Right atrium auricular region (tissue), 2 donors: ENCODE measurements at regions not wholly inside any gene's neighbourhood (a gene's known extent, or its start where the extent isn't known, plus 50 kb on each side); places are given as distances from the start of the nearest gene placed in this dataset.

Experiments
- DNase-seq: peaks from one replicate; pipeline ENCODE4 v3.0.0-alpha.2; 2019; ENCODE audit warnings: low spot score
- H3K27ac ChIP-seq, 2 donors: fragments of 200-600 bp; sonication (generic); 1 replicate in 1 of 2; 2 replicates in 1 of 2; pipeline ENCODE4 v1.5.1; 2016 to 2019
- H3K27me3 ChIP-seq, 2 donors: fragments of 200-600 bp; sonication (generic); one replicate each; pipeline versions ENCODE4 v1.5.1 to v1.6.0; 2017 to 2019
- H3K36me3 ChIP-seq: fragments of 200-600 bp; sonication (generic); one replicate; pipeline ENCODE4 v1.5.1; 2016
- H3K4me1 ChIP-seq, 2 donors: fragments of 200-600 bp; sonication (generic); one replicate each; pipeline versions ENCODE4 v1.5.1 to v1.6.0; 2017 to 2019
- H3K4me3 ChIP-seq, 2 donors: fragments of 200-600 bp; sonication (generic); 1 replicate in 1 of 2; 2 replicates in 1 of 2; pipeline ENCODE4 v1.5.1; 2017 to 2019; ENCODE audit warnings: mild to moderate bottlenecking in 1 of 2, moderate library complexity in 1 of 2
- H3K9me3 ChIP-seq, 2 donors: fragments of 200-600 bp; sonication (generic); one replicate each; pipeline ENCODE4 v1.5.1; 2019
- TF ChIP-seq, protein P1 (sequence below), 2 donors: fragments of 200-600 bp; sonication (generic); IDR thresholded peaks; one replicate each; pipeline ENCODE4 v1.5.1; 2019; ENCODE audit warnings: antibody characterized with exemption in 2 of 2

DNA sequence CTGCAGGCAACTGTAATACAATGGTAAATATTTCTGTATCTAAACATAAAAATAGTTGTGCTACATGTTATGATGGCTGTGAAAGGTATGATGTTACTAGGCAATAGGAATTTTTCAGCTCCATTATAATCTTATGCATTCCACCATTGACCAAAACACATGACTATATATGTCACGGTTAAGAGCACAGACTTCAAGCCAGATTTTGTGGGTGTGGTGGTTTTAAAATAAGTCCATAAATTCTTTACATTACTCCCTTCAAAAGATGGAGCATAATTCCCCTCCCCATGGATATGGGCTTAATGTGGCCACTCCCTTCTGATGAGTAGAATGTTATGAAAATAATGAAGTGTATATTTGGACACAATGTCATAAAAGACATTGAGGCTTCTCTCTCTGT is 88.4 kb upstream of the TBC1D5 start:
- Histone ChIP-seq H3K36me3 (no peaks in the 10 kb centered on the region), H3K27me3 (no peaks in the 10 kb centered on the region), H3K4me1 (no peaks in the 10 kb centered on the region), H3K27ac (no peak overlapping the region), H3K9me3 (no peaks in the 10 kb centered on the region), H3K4me3 (no peak overlapping the region)
- TF ChIP-seq, protein P1, sequence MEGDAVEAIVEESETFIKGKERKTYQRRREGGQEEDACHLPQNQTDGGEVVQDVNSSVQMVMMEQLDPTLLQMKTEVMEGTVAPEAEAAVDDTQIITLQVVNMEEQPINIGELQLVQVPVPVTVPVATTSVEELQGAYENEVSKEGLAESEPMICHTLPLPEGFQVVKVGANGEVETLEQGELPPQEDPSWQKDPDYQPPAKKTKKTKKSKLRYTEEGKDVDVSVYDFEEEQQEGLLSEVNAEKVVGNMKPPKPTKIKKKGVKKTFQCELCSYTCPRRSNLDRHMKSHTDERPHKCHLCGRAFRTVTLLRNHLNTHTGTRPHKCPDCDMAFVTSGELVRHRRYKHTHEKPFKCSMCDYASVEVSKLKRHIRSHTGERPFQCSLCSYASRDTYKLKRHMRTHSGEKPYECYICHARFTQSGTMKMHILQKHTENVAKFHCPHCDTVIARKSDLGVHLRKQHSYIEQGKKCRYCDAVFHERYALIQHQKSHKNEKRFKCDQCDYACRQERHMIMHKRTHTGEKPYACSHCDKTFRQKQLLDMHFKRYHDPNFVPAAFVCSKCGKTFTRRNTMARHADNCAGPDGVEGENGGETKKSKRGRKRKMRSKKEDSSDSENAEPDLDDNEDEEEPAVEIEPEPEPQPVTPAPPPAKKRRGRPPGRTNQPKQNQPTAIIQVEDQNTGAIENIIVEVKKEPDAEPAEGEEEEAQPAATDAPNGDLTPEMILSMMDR (IDR thresholded peaks at IDR 0.05), result no peak
- no peak for DNase-seq

DNA sequence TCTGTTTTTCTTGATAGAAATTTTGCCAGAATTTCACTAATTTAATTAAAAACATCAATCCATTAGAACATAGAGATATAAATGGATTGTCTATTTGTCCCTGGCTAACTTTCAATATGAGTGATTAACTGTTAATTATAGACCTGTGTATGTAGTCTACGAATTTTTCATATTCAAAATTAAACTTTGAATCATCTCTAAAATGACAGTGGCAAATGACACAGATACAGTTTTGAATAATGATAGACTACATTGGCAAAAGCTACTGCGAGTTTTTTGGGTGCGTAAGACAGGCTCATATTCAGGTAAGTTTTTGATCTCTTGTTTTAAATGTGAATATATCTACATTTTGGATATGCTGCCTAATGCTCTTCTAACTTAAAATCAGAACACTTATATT is 86.0 kb upstream of the TBC1D5 start:
- no peak for DNase-seq
- Histone ChIP-seq H3K36me3 (no peaks in the 10 kb centered on the region), H3K27me3 (no peaks in the 10 kb centered on the region), H3K4me3 (no peak overlapping the region), H3K4me1 (no peaks in the 10 kb centered on the region), H3K27ac (no peak overlapping the region), H3K9me3 (no peaks in the 10 kb centered on the region)
- TF ChIP-seq, protein P1 (IDR thresholded peaks at IDR 0.05), result no peak

DNA sequence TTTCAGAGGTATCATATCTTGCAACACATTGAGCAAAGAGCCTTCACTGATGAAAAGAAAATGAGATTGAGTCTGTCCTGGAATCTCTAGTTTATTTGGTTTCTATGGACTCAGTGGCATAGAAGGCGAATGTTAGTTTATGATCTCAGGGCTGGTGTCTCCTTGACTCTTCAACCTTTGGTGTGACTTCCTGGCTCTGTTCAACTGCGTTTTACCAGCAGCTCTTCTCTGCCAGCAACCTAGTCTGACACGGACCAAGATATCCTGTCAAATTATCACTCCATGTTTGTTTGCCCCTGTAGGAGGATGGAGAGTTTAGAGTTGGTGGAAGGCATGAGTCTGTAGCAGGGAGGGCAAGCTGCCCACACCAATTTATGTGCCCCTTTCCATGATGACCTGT is 82.9 kb upstream of the TBC1D5 start:
- DNase-seq, result no peak
- H3K4me1 ChIP-seq, result no peaks in the 10 kb centered on the region
- TF ChIP-seq, protein P1 (IDR thresholded peaks at IDR 0.05), result no peak
- H3K27me3 ChIP-seq, result no peaks in the 10 kb centered on the region
- H3K9me3 ChIP-seq, result no peaks in the 10 kb centered on the region
- H3K4me3 ChIP-seq, result no peak overlapping the region
- no peaks in the 10 kb centered on the region for H3K36me3 ChIP-seq
- no peak overlapping the region for H3K27ac ChIP-seq

DNA sequence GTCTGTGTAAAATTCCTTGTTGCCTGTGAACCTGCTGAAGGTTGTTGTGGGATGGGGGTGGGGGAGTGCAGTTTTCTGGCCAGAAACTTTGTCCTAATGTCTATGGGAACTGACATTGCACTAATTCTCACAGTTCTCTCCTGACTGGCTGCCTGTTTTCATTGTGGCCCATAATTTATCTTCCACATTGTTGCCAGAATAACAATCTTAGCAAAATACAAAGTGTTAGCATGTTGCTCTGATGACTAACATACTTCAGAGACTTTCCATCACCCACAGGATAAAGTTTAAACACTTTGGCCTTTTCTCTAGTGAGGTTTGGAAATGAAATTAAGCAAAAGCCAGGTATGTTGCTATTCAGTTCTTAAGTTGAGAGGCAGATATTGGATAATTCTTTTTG is 81.4 kb upstream of the TBC1D5 start:
- no peaks in the 10 kb centered on the region for H3K36me3 ChIP-seq
- TF ChIP-seq, protein P1 (IDR thresholded peaks at IDR 0.05), result no peak
- H3K27me3 ChIP-seq, result no peaks in the 10 kb centered on the region
- DNase-seq, result no peak
- no peaks in the 10 kb centered on the region for H3K9me3 ChIP-seq
- no peak overlapping the region for H3K27ac ChIP-seq
- no peaks in the 10 kb centered on the region for H3K4me1 ChIP-seq
- no peak overlapping the region for H3K4me3 ChIP-seq

DNA sequence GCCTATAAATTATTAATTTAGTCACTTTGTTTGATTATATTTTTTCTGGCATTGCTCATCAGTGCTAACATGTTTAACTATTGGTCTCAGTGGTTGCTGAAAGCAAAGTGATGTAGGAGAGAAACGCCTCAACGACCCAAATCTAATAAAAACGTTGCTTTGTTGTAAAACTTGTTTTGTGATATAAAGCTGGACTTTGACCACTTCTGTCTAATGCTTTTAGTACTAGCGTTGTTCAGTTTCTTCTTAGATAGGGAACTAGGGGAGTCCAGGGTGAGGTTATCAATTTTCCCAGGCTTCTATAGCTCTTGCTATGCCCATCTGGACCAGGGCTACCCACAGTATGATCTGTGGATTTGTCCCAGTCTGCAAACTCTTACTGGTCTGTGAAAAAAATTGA is 80.6 kb upstream of the TBC1D5 start:
- no peak for DNase-seq
- Histone ChIP-seq H3K4me3 (no peak overlapping the region), H3K4me1 (no peaks in the 10 kb centered on the region), H3K9me3 (no peaks in the 10 kb centered on the region), H3K27me3 (no peaks in the 10 kb centered on the region), H3K27ac (no peak overlapping the region), H3K36me3 (no peaks in the 10 kb centered on the region)
- TF ChIP-seq, protein P1 (IDR thresholded peaks at IDR 0.05), result no peak

DNA sequence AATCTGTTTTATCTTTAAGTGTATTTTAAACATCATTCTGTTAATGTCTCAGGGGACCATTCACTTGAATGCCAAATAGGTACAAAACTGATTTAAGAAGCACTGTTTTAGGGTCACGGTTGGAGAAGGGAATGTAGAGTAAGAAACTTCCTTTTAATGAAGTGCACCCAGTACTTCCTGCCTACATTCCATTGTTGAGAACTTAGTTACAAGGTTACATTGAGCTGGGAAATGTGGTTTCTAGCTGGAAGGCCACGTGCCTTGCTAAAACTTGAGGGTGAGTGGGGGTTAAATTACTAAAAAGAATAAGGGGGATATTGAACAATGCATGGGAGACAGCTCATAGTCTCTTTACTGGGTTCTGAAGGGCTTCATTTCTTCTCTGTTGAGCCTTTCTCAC is 78.3 kb upstream of the TBC1D5 start:
- H3K27me3 ChIP-seq, result no peaks in the 10 kb centered on the region
- H3K4me1 ChIP-seq, result no peaks in the 10 kb centered on the region
- DNase-seq, result no peak
- H3K36me3 ChIP-seq, result no peaks in the 10 kb centered on the region
- H3K27ac ChIP-seq, result no peak overlapping the region
- no peaks in the 10 kb centered on the region for H3K9me3 ChIP-seq
- TF ChIP-seq, protein P1 (IDR thresholded peaks at IDR 0.05), result no peak
- H3K4me3 ChIP-seq, result no peak overlapping the region
